ENCODE measurements at regions not wholly inside any gene's neighbourhood (a gene's known extent, or its start where the extent isn't known, plus 50 kb on each side); places are given as distances from the start of the nearest gene placed in this dataset.
"Not testable (repeated sequence)": the region's sequence is repeated elsewhere in the genome, so short reads cannot be mapped to it uniquely, and the experiment has no call there.

GRCh38 chr6:27736686-27737085 is 175.5 kb downstream of the OR2B2 start:
- no peaks in the 10 kb centered on the region for H3K4me1 ChIP-seq
- no peak overlapping the region for H3K4me3 ChIP-seq
- H3K9me3 ChIP-seq = no peaks in the 10 kb centered on the region
- intact Hi-C loops (cut with DNase I) = loop anchor here in 1 of 10 donors (10.0 kb wide), 1 partner anchor 62 kb away; no protein-coding TSS in a partner anchor
- H3K36me3 ChIP-seq = no peaks in the 10 kb centered on the region
- ATAC-seq = no peak
- H3K27ac ChIP-seq = no peak overlapping the region
- WGBS, 2 donors = 87 to 93% methylated on average over 4 of the region's 4 CpGs
- H3K27me3 ChIP-seq = peaks cover 0 to 87% (median 48%) of the 10 kb centered on the region in 7 donors
- no peak for DNase-seq
- TF ChIP-seq CTCF (IDR thresholded peaks at IDR 0.05) = no peak

- Histone ChIP-seq H3K27ac (no peak overlapping the region), H3K4me1 (no peaks in the 10 kb centered on the region), H3K27me3 (peaks cover 0 to 80% (median 38%) of the 10 kb centered on the region in 7 donors), H3K9me3 (no peaks in the 10 kb centered on the region), H3K36me3 (no peaks in the 10 kb centered on the region), H3K4me3 (no peak overlapping the region)
- ATAC-seq (no peak), DNase-seq (no peak)
- WGBS, 2 donors = 75 to 80% methylated on average over 16 of the region's 16 CpGs
- intact Hi-C loops (cut with DNase I) = no loop called here
- no peak for TF ChIP-seq CTCF (IDR thresholded peaks at IDR 0.05)
Measured at GRCh38 chr6:27728442-27728841, 183.8 kb downstream of the OR2B2 start.

GRCh38 chr6:27726619-27727023 is 185.6 kb downstream of the OR2B2 start:
- 57 to 64% methylated on average over 10 of the region's 10 CpGs for WGBS, 2 donors
- Histone ChIP-seq H3K4me1 (no peaks in the 10 kb centered on the region), H3K27me3 (peaks cover 0 to 75% (median 40%) of the 10 kb centered on the region in 7 donors), H3K9me3 (no peaks in the 10 kb centered on the region), H3K4me3 (no peak overlapping the region), H3K36me3 (no peaks in the 10 kb centered on the region), H3K27ac (no peak overlapping the region)
- no peak for ATAC-seq
- TF ChIP-seq CTCF (IDR thresholded peaks at IDR 0.05) = no peak
- no peak for DNase-seq
- intact Hi-C loops (cut with DNase I) = no loop called here

GRCh38 chr6:27720607-27721580 is 191.3 kb downstream of the OR2B2 start:
- Histone ChIP-seq H3K4me1 (no peaks in the 10 kb centered on the region), H3K27ac (no peak overlapping the region), H3K9me3 (no peaks in the 10 kb centered on the region), H3K4me3 (no peak overlapping the region), H3K27me3 (peaks cover 0 to 81% (median 52%) of the 10 kb centered on the region in 7 donors), H3K36me3 (no peaks in the 10 kb centered on the region)
- ATAC-seq (no peak), DNase-seq (no peak)
- no peak for TF ChIP-seq CTCF (IDR thresholded peaks at IDR 0.05)
- 27 to 32% methylated on average over 19 of the region's 19 CpGs for WGBS, 2 donors
- intact Hi-C loops (cut with DNase I) = no loop called here

GRCh38 chr6:27719039-27719438 is 193.2 kb downstream of the OR2B2 start:
- H3K4me1 ChIP-seq; H3K9me3 ChIP-seq; H3K4me3 ChIP-seq; H3K36me3 ChIP-seq; intact Hi-C loops (cut with DNase I); H3K27ac ChIP-seq; DNase-seq; ATAC-seq: not testable (repeated sequence)
- 67 to 74% methylated on average over 8 of the region's 8 CpGs for WGBS, 2 donors
- peaks cover 0 to 78% (median 52%) of the 10 kb centered on the region in 7 donors for H3K27me3 ChIP-seq

Measured in heart right ventricle (tissue), 16 donors.